Stimulated activated CD4-positive, alpha-beta T cell treated with anti-CD3 and anti-CD28 coated beads, Interleukin-2, amount 100 ng/mL, for 24 hours (primary cell): ENCODE measurements at regions not wholly inside any gene's neighbourhood (a gene's known extent, or its start where the extent isn't known, plus 50 kb on each side); places are given as distances from the start of the nearest gene placed in this dataset.

Experiments used
- DNase-seq, 2 donors: peaks; one replicate each; pipeline ENCODE4 v3.0.0-alpha.2; 2020

GRCh38 chr4:124593494-124593893 lies 119.0 kb downstream of the ANKRD50 start:
- DNase-seq: no peak

GRCh38 chr4:124594945-124595344 lies 117.6 kb downstream of the ANKRD50 start:
- no peak for DNase-seq

GRCh38 chr4:124596816-124597215 lies 115.7 kb downstream of the ANKRD50 start:
- DNase-seq: no peak

- no peak for DNase-seq
Observed at GRCh38 chr4:124610211-124610610, 102.3 kb downstream of the ANKRD50 start.
